Stimulated activated CD4-positive, alpha-beta T cell treated with anti-CD3 and anti-CD28 coated beads, Interleukin-15, amount 100 ng/mL, for 24 hours (primary cell): ENCODE measurements at regions not wholly inside any gene's neighbourhood (a gene's known extent, or its start where the extent isn't known, plus 50 kb on each side); places are given as distances from the start of the nearest gene placed in this dataset.
A peak's percentile ranks its signal among the peaks of the same experiment; 100 is the strongest.

ENCODE experiments used
- DNase-seq: peaks from one replicate; pipeline ENCODE4 v3.0.0-alpha.2; 2020

DNA sequence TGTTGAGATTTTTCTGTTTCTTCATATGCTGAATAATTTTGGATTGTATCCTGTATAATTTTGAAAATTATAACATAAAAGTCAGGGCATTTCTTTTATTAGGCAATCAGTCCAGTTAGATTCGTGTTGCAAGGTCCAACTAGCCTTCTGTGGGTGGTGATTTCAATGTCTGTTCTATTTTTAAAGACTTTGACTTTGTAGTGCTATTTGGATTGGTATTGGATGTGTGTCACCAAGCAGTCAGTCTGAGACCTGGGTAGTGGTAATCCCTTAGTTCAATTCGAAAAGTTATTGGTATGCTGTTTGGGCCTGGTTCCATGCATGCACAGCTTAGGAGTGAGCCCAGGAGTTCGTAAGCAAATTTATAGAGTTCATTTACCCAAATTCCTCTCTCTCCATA lies 82.2 kb downstream of the EPDR1 start:
- DNase-seq, result no peak

- no peak for DNase-seq
Measured at GRCh38 chr7:38006559-38006958, 86.1 kb downstream of the EPDR1 start.

DNA sequence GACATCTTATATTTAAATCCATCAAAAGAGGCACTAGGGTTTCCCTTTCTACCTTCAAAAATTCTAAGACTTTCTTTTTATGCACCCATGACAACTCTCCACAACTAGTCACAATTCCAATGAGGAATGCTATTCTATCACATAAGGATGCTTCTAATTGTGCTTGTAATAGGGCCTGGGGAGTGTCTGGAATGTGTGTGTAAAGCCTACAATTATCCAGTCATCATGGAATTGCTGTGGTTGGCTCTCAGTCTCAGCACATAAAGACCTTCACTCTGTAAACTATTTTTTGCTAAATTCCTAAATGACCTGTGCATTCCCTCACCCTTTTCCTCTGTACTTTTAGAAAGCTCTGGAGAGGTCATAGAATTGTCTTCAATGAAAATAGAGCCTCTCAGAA lies 86.7 kb downstream of the EPDR1 start:
- DNase-seq, result no peak

DNA sequence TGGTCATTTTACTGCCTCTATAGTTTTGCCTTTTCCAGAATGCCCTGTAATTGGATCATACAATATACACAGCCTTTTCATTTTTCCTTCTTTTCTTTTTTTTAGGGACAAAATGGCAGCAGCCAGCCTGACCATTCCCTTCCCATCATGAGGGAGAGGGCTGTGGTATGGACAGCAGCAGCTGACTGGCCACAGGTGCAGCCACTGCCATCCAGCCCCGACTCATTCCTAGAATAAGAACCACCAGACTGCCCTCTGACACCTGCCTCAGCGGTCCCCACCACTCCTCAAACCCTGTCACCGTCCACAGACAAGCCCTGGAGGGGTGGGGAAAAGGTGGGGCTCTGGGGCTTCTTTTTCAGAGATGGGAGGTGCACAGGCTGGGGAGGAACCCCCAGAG lies 92.8 kb downstream of the EPDR1 start:
- DNase-seq, result no peak

DNA sequence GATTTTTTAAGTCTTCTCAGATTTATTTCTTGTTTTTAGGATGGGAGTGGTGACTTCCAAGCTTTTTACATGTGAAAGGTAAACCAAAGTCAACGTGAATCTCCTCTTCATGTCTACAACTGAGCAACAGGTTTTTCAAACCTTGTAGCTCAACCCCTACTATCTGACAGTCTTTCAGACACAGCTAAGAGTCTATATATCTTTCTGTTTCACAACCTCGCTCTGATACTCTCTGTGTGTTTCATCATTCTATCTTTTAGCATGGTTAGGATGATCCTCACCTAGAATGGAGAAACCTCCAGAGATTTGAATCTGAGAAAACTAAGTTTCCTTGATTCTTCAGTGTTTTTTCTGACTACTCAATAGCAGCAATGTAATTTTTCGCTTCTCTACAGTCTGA lies 96.1 kb downstream of the EPDR1 start:
- no peak for DNase-seq

DNA sequence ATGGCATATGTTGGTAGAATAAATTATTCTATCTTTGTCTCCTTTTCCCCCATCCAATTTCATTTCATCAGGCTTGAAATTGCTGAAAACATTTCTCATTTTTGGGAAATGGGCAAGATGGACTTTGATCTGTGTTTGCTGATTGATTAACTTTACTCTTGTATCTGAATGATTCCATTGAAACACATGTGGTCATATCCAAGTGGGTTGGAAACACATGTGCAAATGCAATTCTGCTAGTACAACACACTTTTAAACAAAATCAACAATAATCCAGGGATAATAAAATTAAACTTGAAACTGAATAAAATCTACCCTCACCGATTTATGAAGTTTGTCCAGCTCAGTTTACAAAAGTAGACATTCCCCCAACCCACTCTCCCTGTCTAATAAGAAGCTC lies 96.9 kb downstream of the EPDR1 start:
- no peak for DNase-seq

DNA sequence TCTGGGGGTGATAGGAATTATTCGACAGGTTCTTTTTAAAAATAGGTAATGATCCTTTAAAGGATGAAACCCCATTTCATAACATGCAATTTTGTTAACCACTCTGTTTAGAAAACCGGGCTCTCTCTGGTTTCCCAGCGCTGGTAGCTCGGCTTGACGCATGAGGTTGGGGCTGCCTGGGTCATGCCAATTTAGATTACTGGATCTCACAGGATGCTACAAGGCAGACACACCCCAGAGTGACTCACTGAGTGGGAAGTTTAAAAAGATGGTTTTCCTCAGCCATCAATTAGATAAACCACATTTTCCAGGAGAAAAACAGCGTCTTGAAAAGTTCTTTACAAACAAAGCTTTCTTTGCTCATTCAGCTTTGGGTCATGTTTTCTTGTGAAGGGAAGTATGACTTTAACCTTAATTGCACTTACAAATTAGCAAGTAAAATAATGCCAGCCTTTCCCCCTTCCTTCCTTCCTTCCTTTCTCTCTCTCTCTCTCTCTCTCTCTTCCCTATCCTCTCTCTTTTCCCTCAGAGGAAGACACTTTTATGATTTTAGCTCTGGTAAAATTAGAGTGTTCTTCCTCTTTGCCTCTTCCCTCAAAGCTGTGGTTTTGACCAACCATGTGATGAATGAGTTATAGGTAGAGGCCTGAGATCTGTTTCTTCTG lies 99.8 kb downstream of the EPDR1 start:
- DNase-seq, result no peak

GRCh38 chr7:38021892-38022291 lies 101.5 kb downstream of the EPDR1 start:
- no peak for DNase-seq

GRCh38 chr7:38025815-38026214 lies 105.4 kb downstream of the EPDR1 start:
- DNase-seq, result no peak

DNA sequence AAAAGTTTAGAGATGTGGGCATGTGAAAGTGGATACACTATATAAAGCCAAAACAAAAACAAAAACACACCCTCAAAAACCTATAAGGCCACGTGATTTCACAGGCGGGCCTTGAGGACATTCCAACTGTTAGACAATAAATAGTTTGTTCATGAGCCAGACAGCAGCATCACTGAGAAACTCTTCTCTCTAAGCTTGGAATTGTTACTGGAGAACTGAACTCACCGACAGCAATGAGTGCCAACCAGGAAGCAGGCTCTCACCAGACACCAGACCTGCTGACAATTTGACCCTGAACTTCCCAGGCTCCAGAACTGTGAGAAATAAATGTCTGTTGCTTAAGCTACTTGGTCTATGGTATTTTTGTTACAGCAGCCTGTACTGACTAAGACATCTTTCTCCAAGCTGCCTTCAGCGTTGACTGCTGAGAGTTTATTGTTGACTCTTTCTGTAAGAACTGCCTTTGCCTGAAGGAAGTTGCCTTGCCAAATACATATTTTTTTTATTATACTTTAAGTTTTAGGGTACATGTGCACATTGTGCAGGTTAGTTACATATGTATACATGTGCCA lies 107.5 kb downstream of the EPDR1 start:
- no peak for DNase-seq

DNA sequence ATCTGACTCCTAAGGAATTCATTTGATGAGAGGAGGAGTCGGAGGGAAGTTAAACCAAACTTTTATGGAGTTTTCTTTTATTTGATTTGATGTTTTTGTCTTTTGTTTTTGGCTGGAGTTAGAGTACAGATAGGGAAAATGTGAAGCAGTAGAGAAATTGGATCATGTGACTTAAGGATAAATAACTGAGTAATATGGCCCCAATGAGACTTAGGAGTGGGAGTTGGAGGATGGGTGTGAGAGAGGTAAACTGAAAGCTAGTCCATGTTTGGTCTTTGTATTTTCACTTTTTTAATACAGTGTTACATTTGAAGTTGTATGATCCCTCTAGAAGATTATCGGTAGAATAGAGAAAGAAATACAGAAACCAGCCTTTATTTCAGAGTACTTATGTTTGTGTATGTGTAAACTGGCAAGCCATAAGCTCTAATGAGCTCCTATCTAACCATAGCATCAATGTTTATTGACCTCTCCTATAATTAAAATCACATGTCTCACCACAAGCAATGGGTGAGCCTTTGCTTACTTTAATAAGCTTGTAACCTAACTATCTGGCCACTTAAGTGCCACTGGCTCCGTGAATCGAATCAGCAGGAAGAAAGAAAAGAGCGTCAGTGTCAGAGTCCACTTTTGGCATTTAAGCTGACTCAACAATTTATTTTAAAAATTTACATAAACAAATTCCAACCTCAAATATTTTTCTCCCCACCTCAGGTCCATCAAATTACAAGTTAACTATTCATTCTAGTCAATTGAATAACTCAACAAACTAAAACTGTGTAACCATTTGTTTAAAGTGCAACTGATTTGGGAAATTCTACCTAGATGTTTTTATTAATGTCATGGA lies 113.8 kb downstream of the EPDR1 start:
- no peak for DNase-seq

DNA sequence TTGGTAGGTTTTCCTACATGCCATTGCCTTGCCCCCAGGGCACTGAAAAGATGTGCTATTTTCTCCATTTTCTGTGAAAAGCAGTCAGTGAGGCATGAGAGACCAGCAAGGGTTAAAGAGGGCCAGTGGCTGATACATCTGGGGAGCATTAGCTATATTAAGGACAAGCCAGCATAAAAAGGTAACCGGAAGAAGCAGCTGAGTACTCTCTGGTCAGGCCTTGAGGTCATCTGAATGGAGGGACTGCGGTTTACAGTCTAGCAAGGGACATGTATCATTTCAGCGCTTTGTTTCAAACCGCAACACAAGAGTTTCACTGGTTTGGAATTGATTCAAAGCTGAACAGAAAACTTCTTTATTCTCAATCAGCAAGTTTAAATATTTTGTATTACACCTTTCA lies 120.4 kb downstream of the EPDR1 start:
- DNase-seq, result no peak

GRCh38 chr7:38049679-38050078 lies 128.4 kb upstream of the STARD3NL start:
- DNase-seq, result no peak

GRCh38 chr7:38051311-38051710 lies 126.7 kb upstream of the STARD3NL start:
- DNase-seq, result no peak

DNA sequence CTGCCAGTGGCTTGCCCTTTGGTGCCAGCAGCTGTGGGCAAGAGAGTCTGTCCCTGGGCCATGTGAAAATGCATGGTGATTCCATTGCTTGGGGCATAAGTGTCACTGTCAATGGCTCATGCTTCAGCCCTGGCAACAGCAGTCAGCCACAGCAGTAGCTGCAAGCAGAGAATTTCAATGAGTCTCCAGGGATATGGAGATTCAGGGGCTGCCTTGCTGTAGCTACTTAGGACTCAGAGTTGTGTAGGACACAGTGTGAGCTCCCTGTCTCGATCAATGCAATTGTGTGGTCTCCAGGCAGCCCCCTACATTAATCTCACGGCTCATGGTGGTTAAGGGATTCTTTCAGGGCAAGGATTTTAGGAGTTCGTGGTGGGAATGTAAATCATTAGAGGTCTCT lies 126.3 kb upstream of the STARD3NL start:
- DNase-seq, result no peak

DNA sequence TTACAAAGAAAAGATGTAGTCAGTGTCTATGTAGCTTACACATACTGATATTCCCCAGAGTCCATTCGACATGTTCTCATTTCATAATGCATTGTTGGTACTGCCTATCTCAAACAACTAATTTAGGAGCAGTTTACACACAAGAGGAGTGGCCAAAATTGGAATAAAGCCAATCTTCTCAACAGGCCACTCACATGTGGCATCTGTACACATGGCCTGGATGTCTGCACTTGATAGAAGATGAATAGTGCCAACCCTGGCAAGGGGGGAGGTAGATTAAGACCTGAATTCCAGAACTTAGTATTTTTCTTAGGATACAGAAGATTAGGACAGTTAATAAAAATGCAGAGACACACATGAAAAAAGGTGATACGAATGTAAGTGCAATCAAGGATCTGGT lies 125.3 kb upstream of the STARD3NL start:
- no peak for DNase-seq

DNA sequence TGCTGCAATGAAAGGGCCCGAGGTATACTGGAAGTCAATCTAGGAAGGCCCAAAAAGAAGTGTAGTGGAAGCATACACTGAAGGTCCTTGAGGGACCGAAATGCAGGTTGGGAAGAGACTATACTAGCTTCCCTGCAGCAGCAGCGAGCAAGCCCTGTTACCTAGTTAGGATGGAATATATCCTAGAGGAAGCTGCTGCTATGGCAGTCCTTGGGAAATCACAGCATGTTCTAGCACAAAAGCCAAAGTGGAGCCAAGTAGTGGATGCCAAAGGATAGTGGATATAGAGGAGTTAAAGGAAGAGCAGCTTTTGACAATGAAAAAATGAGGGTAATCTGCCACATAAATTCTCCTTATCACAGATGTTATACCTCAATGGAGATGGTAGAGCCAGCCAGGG lies 123.8 kb upstream of the STARD3NL start:
- DNase-seq, result no peak

GRCh38 chr7:38057829-38058228 lies 120.2 kb upstream of the STARD3NL start:
- no peak for DNase-seq

DNA sequence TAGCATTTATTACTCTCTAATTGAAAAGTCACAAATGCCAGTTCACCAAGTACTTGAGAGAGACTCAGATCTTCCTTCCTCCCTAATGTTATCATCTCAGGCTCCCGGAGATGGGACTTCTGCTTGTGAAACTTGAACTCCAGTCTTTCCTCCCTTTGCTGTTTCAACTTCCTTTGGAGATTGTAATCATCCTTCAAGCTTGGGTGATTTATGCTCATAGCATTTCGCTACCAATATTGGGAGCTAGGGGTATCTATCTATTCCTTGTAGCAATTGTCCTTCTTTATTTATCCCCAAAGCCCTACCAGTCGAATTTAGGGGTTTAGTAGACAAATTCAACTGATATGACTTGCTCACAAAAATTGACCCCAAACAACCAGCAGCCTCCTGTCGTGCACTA lies 117.9 kb upstream of the STARD3NL start:
- DNase-seq, result no peak

GRCh38 chr7:38060637-38061036 lies 117.4 kb upstream of the STARD3NL start:
- DNase-seq, result no peak

GRCh38 chr7:38066391-38066790 lies 111.7 kb upstream of the STARD3NL start:
- DNase-seq, result no peak

GRCh38 chr7:38068461-38068860 lies 109.6 kb upstream of the STARD3NL start:
- no peak for DNase-seq

DNA sequence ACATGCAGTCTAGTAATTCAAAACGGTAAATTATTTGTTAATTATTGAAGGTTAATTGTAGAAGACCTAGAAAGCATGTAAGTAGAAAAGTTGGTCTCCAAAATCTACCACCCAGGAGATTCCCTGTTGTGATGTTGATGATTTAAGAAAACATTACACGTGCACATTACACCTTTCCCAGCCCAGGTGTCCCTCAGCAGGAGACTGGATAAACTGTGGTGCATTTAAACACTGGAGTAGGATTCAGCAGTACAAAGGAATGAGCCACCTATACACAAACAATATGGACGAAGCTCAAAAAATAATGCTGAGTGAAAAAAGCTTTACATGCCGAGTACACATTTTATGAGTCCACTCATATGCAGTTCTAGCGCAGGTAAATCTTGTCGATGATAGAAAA lies 109.0 kb upstream of the STARD3NL start:
- DNase-seq, result no peak

DNA sequence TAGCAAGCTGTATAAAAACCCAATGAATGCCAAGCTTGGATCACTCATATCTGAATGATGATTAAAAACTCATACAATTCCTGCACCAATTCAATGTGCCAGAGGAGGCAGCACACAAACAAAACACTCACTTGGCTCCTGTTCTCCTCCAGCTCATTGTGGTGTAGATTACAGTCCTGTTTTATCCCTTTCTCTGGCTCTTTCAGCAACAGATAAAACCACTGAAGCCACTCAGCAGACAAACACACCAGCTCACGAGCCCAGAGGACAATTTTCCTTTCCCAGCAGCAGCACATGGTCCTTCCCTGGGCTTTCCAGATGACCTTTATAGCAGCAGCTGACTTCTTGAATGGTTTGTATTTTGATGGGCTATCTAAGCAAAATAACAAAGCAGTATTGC lies 107.3 kb upstream of the STARD3NL start:
- peak; percentile 6 for DNase-seq
